NCI-H146 (cell line): ENCODE measurements at regions not wholly inside any gene's neighbourhood (a gene's known extent, or its start where the extent isn't known, plus 50 kb on each side); places are given as distances from the start of the nearest gene placed in this dataset.
A peak's percentile ranks its signal among the peaks of the same experiment; 100 is the strongest.

Source experiments
- DNase-seq: peaks from one replicate; lab custom pipeline; 2025; lab: John Stamatoyannopoulos, UW

- no peak for DNase-seq
These were observed 538.9 kb downstream of the UTRN start for GRCh38 chr6:144824018-144824417.

GRCh38 chr6:144834426-144835038, 549.4 kb downstream of the UTRN start:
- DNase-seq, result no peak

- DNase-seq, result no peak
These were observed 550.3 kb downstream of the UTRN start for GRCh38 chr6:144835322-144835973.

- peak; percentile 97 for DNase-seq
These were observed 555.5 kb downstream of the UTRN start for GRCh38 chr6:144840619-144841018.

- DNase-seq, result no peak
These were observed 558.6 kb downstream of the UTRN start for GRCh38 chr6:144843701-144844100.

- no peak for DNase-seq
These were observed 559.5 kb downstream of the UTRN start for GRCh38 chr6:144844596-144844995.

- no peak for DNase-seq
These were observed 560.1 kb downstream of the UTRN start for GRCh38 chr6:144845186-144845585.

- DNase-seq, result no peak
These were observed 562.8 kb downstream of the UTRN start for GRCh38 chr6:144847916-144848315.

GRCh38 chr6:144849920-144850319, 564.8 kb downstream of the UTRN start:
- peak; percentile 42 for DNase-seq

GRCh38 chr6:144853603-144854002, 568.5 kb downstream of the UTRN start:
- no peak for DNase-seq

GRCh38 chr6:144854654-144855053, 569.5 kb downstream of the UTRN start:
- no peak for DNase-seq

- no peak for DNase-seq
These were observed 570.2 kb downstream of the UTRN start for GRCh38 chr6:144855375-144855774.

- no peak for DNase-seq
These were observed 570.8 kb downstream of the UTRN start for GRCh38 chr6:144855812-144856531.

GRCh38 chr6:144856622-144857021, 571.5 kb downstream of the UTRN start:
- no peak for DNase-seq

- DNase-seq, result no peak
These were observed 572.0 kb downstream of the UTRN start for GRCh38 chr6:144857086-144857485.

- DNase-seq, result no peak
These were observed 577.6 kb downstream of the UTRN start for GRCh38 chr6:144862769-144863168.

GRCh38 chr6:144867761-144868160, 582.6 kb downstream of the UTRN start:
- DNase-seq, result no peak

GRCh38 chr6:144870782-144871181, 585.6 kb downstream of the UTRN start:
- no peak for DNase-seq

- no peak for DNase-seq
These were observed 588.7 kb downstream of the UTRN start for GRCh38 chr6:144873623-144874378.

GRCh38 chr6:144876689-144877088, 591.6 kb downstream of the UTRN start:
- no peak for DNase-seq

GRCh38 chr6:144877118-144877517, 592.0 kb downstream of the UTRN start:
- DNase-seq, result no peak

GRCh38 chr6:144878577-144878976, 593.4 kb downstream of the UTRN start:
- no peak for DNase-seq

- DNase-seq, result no peak
These were observed 594.3 kb downstream of the UTRN start for GRCh38 chr6:144879436-144879835.
